ENCODE measurements at regions not wholly inside any gene's neighbourhood (a gene's known extent, or its start where the extent isn't known, plus 50 kb on each side); places are given as distances from the start of the nearest gene placed in this dataset.

GRCh38 chr9:82333671-82334070 is 345.1 kb downstream of the SPATA31D1 start:
- Mint-ChIP-seq H3K4me3 (no peak overlapping the region), H3K9me3 (peaks cover 13 to 18% of the 10 kb centered on the region in 2 donors), H3K27me3 (no peaks in the 10 kb centered on the region), H3K27ac (no peak overlapping the region), H3K4me1 (no peaks in the 10 kb centered on the region)
- DNase-seq (no peak), ATAC-seq (no peak)

GRCh38 chr9:82334286-82334685 is 345.7 kb downstream of the SPATA31D1 start:
- no peak overlapping the region for H3K27ac Mint-ChIP-seq
- H3K9me3 Mint-ChIP-seq, result peaks cover 8 to 12% of the 10 kb centered on the region in 2 donors
- H3K4me3 Mint-ChIP-seq, result no peak overlapping the region
- H3K4me1 Mint-ChIP-seq, result no peaks in the 10 kb centered on the region
- ATAC-seq (no peak), DNase-seq (no peak)
- no peaks in the 10 kb centered on the region for H3K27me3 Mint-ChIP-seq

DNA sequence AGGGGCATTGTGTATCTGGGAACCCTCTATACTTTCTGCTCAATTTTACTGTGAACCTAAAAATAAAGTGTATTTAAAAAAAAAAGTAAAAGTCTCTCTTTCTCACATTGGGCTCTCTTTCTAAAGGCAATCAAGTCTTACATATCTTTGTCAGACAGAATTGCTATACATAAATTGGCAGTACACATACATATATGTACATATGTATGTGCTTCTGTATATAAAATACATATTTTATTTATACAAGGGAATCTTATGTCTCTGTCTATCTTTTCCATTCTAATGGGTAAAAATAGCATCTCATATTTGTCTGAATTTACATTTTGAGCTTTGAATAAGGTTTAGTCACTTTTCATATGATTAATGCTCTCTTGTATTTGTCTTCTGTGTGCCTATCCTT is 348.8 kb downstream of the SPATA31D1 start:
- Mint-ChIP-seq H3K27me3 (no peaks in the 10 kb centered on the region), H3K27ac (no peak overlapping the region), H3K4me1 (no peaks in the 10 kb centered on the region), H3K9me3 (peaks cover 9 to 20% of the 10 kb centered on the region in 2 donors), H3K4me3 (no peak overlapping the region)
- ATAC-seq, result no peak
- DNase-seq, result no peak

DNA sequence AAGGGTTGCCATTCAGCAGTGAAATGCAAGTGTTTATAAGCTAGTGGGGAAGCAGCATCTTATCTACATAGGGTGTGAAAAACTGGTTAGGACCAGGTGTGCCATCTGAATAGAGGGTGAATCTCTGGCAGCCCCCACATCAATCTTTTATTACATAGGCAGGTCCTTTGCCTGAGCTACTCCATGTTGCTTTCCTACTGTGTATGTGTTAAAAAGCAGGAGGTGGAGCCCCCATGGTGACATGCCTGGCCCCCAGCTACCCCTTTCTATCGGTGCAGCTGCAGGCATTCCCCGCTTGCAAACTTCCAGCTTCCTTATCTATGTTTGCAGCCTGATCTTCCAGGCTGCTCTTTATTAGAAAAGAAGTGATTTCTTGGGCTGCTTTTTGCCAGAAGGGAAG is 353.5 kb downstream of the SPATA31D1 start:
- no peaks in the 10 kb centered on the region for H3K27me3 Mint-ChIP-seq
- ATAC-seq (no peak), DNase-seq (no peak)
- H3K9me3 Mint-ChIP-seq, result peaks cover 6 to 30% of the 10 kb centered on the region in 2 donors
- H3K27ac Mint-ChIP-seq, result no peak overlapping the region
- H3K4me3 Mint-ChIP-seq, result no peak overlapping the region
- H3K4me1 Mint-ChIP-seq, result no peaks in the 10 kb centered on the region

GRCh38 chr9:82346040-82346439 is 357.5 kb downstream of the SPATA31D1 start:
- Mint-ChIP-seq H3K27me3 (no peaks in the 10 kb centered on the region), H3K4me3 (no peak overlapping the region), H3K4me1 (no peaks in the 10 kb centered on the region), H3K27ac (no peak overlapping the region), H3K9me3 (peaks cover 12 to 39% of the 10 kb centered on the region in 2 donors)
- no peak for ATAC-seq
- DNase-seq, result no peak

- no peak for ATAC-seq
- Mint-ChIP-seq H3K27me3 (no peaks in the 10 kb centered on the region), H3K9me3 (peaks cover 6 to 10% of the 10 kb centered on the region in 2 donors), H3K4me3 (no peak overlapping the region), H3K4me1 (no peaks in the 10 kb centered on the region), H3K27ac (no peak overlapping the region)
- DNase-seq, result no peak
These were observed 365.2 kb downstream of the SPATA31D1 start for GRCh38 chr9:82353631-82354278.

DNA sequence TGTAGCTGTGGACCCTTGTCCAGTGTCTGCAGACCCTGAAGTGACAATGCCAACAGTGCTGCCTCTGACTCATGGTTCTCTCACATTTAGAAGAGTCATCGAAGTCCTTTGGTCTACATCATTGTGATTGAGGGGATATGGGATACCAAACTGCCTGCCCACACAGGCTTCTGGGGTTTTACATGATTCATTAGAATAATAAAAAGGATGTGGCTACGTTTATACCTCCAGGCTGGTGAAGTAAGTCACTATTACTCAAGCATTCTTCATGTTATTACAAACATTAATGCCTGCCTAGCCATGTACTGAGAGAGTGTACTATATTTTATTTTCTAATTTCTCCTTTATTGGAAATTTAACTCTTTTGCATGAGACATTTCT is 365.7 kb downstream of the SPATA31D1 start:
- Mint-ChIP-seq H3K4me1 (no peaks in the 10 kb centered on the region), H3K27me3 (no peaks in the 10 kb centered on the region), H3K4me3 (no peak overlapping the region), H3K9me3 (peaks cover 1 to 5% of the 10 kb centered on the region in 2 donors), H3K27ac (no peak overlapping the region)
- no peak for DNase-seq
- no peak for ATAC-seq

- Mint-ChIP-seq H3K4me1 (no peaks in the 10 kb centered on the region), H3K27ac (no peak overlapping the region), H3K4me3 (no peak overlapping the region), H3K9me3 (peaks cover 0 to 4% of the 10 kb centered on the region in 2 donors), H3K27me3 (no peaks in the 10 kb centered on the region)
- ATAC-seq (no peak), DNase-seq (no peak)
These were observed 367.6 kb downstream of the SPATA31D1 start for GRCh38 chr9:82356131-82356530.

GRCh38 chr9:82356871-82357270 is 368.3 kb downstream of the SPATA31D1 start:
- Mint-ChIP-seq H3K9me3 (peaks cover 0 to 8% of the 10 kb centered on the region in 2 donors), H3K27me3 (no peaks in the 10 kb centered on the region), H3K4me3 (no peak overlapping the region), H3K27ac (no peak overlapping the region), H3K4me1 (no peaks in the 10 kb centered on the region)
- ATAC-seq, result no peak
- DNase-seq, result no peak

- Mint-ChIP-seq H3K27me3 (no peaks in the 10 kb centered on the region), H3K27ac (no peak overlapping the region), H3K4me1 (no peaks in the 10 kb centered on the region), H3K9me3 (peaks cover 0 to 8% of the 10 kb centered on the region in 2 donors), H3K4me3 (no peak overlapping the region)
- no peak for ATAC-seq
- no peak for DNase-seq
These were observed 374.6 kb downstream of the SPATA31D1 start for GRCh38 chr9:82363198-82363597.

GRCh38 chr9:82363682-82364081 is 375.1 kb downstream of the SPATA31D1 start:
- Mint-ChIP-seq H3K27me3 (no peaks in the 10 kb centered on the region), H3K9me3 (peaks cover 3 to 9% of the 10 kb centered on the region in 2 donors), H3K4me1 (no peaks in the 10 kb centered on the region), H3K4me3 (no peak overlapping the region), H3K27ac (no peak overlapping the region)
- ATAC-seq (no peak), DNase-seq (no peak)

DNA sequence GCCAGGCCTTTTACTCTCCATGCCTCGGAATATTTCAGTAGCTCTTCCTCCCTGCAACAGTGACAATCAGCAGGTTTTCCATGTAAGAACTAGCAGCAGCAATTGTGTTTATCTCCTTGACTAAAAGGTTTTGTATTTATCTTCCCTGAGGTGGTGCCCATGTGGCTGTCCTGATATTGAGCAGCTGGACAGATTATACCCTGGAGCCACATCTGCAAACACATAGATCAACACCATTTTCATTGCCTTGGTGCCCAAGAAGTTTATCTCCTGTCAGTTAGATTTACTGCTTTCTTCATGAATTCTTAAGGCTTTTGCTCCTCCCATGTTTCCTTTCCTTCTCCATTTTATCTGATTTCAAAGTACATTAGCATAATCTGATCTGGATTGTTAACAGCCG is 378.4 kb downstream of the SPATA31D1 start:
- no peaks in the 10 kb centered on the region for H3K27me3 Mint-ChIP-seq
- H3K4me3 Mint-ChIP-seq, result no peak overlapping the region
- H3K27ac Mint-ChIP-seq, result no peak overlapping the region
- H3K9me3 Mint-ChIP-seq, result peaks cover 7 to 17% of the 10 kb centered on the region in 2 donors
- no peak for ATAC-seq
- H3K4me1 Mint-ChIP-seq, result no peaks in the 10 kb centered on the region
- no peak for DNase-seq

DNA sequence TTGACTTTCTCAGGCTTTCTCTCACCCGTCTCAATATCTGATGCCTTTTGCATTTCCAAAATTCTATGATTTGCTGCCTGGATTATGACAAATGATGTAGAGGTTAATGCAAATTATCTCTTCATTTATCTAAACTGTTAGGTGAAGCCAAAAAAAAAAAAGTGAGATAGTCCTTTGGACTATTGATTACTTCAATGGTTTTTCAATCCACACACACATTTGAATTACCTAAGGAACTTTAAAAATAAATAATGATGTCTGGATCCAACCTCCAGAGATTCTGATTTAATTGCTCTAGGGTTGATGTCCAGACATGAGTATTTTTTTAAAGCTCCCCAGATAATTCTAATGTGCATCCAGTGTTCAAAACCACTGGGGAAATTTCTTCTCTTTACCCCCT is 379.4 kb downstream of the SPATA31D1 start:
- no peaks in the 10 kb centered on the region for H3K27me3 Mint-ChIP-seq
- H3K4me3 Mint-ChIP-seq, result no peak overlapping the region
- DNase-seq (no peak), ATAC-seq (no peak)
- peaks cover 7 to 17% of the 10 kb centered on the region in 2 donors for H3K9me3 Mint-ChIP-seq
- H3K4me1 Mint-ChIP-seq, result no peaks in the 10 kb centered on the region
- no peak overlapping the region for H3K27ac Mint-ChIP-seq

- H3K4me3 Mint-ChIP-seq, result no peak overlapping the region
- H3K27ac Mint-ChIP-seq, result peak overlapping the region in 1 of 2 donors; percentile 9
- no peaks in the 10 kb centered on the region for H3K27me3 Mint-ChIP-seq
These were observed 380.8 kb downstream of the SPATA31D1 start for GRCh38 chr9:82369251-82369945.

GRCh38 chr9:82375041-82375440 is 386.5 kb downstream of the SPATA31D1 start:
- Mint-ChIP-seq H3K27me3 (no peaks in the 10 kb centered on the region), H3K27ac (no peak overlapping the region), H3K4me3 (no peak overlapping the region), H3K4me1 (no peaks in the 10 kb centered on the region), H3K9me3 (peaks cover 11 to 25% of the 10 kb centered on the region in 2 donors)
- DNase-seq, result no peak
- no peak for ATAC-seq

More at GRCh38 chr9:82369251-82369945, 380.8 kb downstream of the SPATA31D1 start:
- Mint-ChIP-seq H3K9me3 (peaks cover 11 to 17% of the 10 kb centered on the region in 2 donors), H3K4me1 (no peaks in the 10 kb centered on the region)
- ATAC-seq (no peak), DNase-seq (no peak)

GRCh38 chr9:82376677-82377232 is 388.2 kb downstream of the SPATA31D1 start:
- H3K27ac Mint-ChIP-seq, result no peak overlapping the region
- peaks cover 11 to 19% of the 10 kb centered on the region in 2 donors for H3K9me3 Mint-ChIP-seq
- H3K4me3 Mint-ChIP-seq, result no peak overlapping the region
- no peak for DNase-seq
- H3K4me1 Mint-ChIP-seq, result no peaks in the 10 kb centered on the region
- no peaks in the 10 kb centered on the region for H3K27me3 Mint-ChIP-seq
- no peak for ATAC-seq

All from stimulated activated naive CD8-positive, alpha-beta T cell treated with anti-CD3 and anti-CD28 coated beads, Interleukin-15, amount 100 ng/mL, for 72 hours (primary cell).